GM12873 (cell line): ENCODE measurements at regions not wholly inside any gene's neighbourhood (a gene's known extent, or its start where the extent isn't known, plus 50 kb on each side); places are given as distances from the start of the nearest gene placed in this dataset.

Source experiments
- TF ChIP-seq, protein P1 (sequence below): IDR thresholded peaks from 2 replicates; pipeline ENCODE4 v1.5.1; 2012; ENCODE audit warnings: low read depth, mild to moderate bottlenecking, moderate library complexity, low read length, control low read depth; ENCODE audit not compliant: insufficient read depth; ENCODE audit errors: missing control alignments

DNA sequence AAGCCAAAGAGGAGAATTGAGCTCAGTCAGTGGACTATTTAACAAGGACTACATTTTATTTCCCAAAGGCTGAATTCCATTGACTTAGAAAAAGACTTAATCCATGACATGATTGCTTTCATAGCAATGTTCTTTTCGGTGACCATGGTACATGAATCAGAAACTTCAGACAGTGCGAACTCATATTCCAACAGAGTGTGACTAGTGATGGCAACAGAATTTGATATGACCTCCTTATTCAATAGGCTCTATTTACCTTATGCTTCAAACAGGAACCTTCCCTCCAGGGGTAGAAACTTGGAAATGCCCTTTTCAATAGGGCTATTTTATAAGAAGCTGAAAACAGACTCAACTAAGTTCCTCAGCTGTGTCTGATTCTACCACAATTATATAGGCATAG lies 191.9 kb downstream of the RND3 start:
- TF ChIP-seq, protein P1, sequence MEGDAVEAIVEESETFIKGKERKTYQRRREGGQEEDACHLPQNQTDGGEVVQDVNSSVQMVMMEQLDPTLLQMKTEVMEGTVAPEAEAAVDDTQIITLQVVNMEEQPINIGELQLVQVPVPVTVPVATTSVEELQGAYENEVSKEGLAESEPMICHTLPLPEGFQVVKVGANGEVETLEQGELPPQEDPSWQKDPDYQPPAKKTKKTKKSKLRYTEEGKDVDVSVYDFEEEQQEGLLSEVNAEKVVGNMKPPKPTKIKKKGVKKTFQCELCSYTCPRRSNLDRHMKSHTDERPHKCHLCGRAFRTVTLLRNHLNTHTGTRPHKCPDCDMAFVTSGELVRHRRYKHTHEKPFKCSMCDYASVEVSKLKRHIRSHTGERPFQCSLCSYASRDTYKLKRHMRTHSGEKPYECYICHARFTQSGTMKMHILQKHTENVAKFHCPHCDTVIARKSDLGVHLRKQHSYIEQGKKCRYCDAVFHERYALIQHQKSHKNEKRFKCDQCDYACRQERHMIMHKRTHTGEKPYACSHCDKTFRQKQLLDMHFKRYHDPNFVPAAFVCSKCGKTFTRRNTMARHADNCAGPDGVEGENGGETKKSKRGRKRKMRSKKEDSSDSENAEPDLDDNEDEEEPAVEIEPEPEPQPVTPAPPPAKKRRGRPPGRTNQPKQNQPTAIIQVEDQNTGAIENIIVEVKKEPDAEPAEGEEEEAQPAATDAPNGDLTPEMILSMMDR, result no peak

DNA sequence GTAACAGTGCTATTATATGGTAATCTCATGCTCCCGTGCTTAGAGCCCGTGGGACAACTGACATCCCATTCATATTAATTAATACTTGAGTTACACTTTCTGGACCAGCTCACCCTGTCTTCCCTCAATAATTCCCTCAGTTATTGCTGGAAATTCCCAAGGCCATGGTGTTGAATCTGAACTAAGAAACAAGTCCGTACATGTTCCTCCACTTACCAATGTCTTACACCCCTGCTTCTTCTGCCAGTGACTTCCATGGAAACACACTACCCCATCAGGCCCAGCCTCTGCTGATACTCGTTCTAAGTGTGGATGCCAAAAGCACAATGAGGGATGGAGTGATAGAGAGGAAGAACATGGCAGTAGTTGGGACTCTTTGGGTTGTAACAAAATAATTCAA lies 193.7 kb downstream of the RND3 start:
- TF ChIP-seq, protein P1, result no peak

DNA sequence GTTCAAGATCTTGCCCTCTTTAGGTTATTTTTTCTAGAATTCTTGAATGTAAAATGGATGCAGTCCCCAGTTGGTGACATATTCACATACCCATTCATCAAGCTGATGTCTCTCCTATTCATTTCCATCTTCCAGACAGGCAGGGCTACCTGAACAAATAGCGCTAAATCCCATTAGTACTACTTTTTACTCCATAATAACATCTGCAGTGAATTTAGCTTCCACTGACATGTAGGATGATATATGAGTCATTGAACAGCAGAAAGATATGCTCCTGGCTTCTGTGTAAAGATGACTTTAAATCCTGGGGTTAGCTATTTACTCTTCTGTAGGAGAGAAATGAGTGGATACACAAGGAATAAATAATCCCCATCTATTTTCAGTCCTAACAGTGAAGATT lies 194.7 kb downstream of the RND3 start:
- TF ChIP-seq, protein P1, result no peak

DNA sequence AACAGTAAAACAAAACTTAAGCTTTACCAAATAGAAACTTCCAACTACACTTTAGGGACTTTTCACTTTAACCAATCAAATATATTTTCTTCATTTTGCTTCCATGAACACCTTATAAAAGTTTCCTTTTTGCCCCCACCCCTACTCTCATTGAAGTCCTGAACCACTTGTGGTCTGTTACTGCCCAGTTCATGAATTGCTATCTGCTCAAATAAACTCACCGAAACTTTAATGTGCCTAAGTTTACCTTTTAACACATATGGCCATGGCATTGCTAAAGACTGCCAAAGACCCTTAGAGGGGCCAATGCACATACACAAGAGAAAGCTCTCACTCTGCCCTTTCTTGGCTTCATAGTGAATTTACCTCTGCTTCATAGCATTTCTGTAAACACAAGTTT lies 195.3 kb downstream of the RND3 start:
- TF ChIP-seq, protein P1, result no peak

DNA sequence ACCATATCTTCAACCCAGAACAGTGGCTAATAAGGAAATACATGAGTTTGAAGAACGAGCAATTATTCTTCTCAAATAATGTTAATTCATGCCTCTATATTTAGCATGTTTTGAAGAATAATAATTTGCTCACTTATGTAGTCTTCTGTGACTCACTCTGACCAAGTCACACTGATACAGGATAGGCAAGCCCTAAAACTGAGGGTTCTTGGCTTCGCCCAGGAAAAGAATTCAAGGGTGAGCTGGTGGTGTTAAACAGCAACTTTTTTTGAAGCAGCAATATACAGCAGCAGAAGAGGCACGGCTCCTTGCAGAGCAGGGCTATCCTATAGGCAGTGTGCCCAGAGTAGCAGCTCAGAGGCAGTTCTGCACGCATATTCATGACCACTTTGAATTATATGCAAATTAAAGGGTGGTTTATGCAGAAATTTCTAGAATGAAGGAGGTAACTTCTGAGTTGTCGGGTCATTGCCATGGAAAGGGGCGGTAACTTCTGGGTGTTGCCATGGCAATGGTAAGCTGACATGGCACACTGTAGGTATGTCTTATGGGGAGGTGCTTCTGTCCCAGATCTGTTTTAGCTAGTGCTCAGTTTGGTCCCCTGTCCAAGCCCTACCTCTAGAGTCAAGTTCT lies 200.6 kb downstream of the RND3 start:
- TF ChIP-seq, protein P1, result no peak

DNA sequence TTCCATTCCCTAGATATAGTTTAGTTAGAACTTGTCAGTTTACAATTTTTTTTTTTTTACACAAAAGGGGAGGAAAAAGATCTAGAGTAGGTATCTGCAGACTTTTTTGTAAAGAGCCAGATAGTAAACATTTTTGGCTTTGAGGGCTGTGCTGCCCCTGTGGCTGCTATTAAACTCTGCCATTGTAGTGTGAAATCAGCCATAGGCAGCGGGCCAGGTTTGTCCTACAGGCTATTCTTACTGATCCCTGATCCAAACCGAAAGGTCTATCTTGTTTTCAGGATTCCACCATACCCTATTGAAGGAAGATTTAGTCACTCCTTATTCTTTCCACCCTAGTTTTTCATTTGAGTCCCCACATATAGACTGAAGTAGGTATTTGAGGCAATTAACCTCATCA lies 203.4 kb downstream of the RND3 start:
- TF ChIP-seq, protein P1, result no peak

DNA sequence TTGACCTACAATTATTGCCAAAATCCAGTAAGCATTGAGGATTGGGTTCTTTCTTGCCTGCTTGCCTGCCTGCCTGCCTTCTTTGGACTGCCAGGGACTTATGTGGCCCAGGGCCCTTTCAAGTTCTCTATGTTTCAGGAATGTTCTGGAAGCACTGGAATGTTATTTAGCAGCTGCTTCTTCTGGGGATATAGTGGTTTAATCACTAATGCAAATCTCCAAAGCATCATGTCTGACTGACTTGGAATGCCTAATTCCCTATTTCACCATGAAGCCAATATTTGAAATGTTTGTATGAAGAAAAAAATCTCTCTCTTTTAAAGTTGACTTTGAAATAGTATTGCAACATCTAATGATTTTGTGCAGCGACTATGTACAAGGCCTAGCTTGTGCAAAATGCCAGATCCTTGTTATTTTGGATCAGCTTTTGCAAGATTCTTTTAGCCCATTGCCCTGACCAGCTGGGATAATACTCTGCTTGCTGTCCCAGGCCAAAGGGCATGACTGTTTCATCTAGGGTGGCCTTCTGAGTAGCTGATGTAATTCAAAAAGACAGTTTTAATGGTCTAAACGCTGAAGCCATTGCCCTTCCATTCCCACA lies 204.6 kb downstream of the RND3 start:
- TF ChIP-seq, protein P1, result no peak
